PC-3 (cell line): ENCODE measurements at regions not wholly inside any gene's neighbourhood (a gene's known extent, or its start where the extent isn't known, plus 50 kb on each side); places are given as distances from the start of the nearest gene placed in this dataset.

Experiments
- CTCF ChIP-seq: fragments of 300-600 bp; sonication (generic); conservative IDR thresholded peaks from 2 replicates; pipeline ENCODE4 v1.5.1; 2017; ENCODE audit warnings: antibody characterized with exemption, low read depth, mild to moderate bottlenecking, low read length
- EZH2 ChIP-seq: fragments of 300-600 bp; sonication (generic); IDR thresholded peaks from one replicate; pipeline ENCODE4 v1.6.1; 2017; ENCODE audit warnings: antibody characterized with exemption, mild to moderate bottlenecking, low read length; ENCODE audit not compliant: unreplicated experiment
- EZH2phosphoT487 ChIP-seq: fragments of 300-600 bp; sonication (generic); IDR thresholded peaks from 2 replicates; pipeline ENCODE4 v1.6.1; 2018; ENCODE audit warnings: mild to moderate bottlenecking, antibody characterized with exemption, low read length, borderline replicate concordance

- TF ChIP-seq CTCF (no peak), EZH2 (no peak), EZH2phosphoT487 (no peak)
These were observed 83.3 kb downstream of the PTTG1 start for GRCh38 chr5:160504906-160505305.
